ENCODE measurements at regions not wholly inside any gene's neighbourhood (a gene's known extent, or its start where the extent isn't known, plus 50 kb on each side); places are given as distances from the start of the nearest gene placed in this dataset.

DNA sequence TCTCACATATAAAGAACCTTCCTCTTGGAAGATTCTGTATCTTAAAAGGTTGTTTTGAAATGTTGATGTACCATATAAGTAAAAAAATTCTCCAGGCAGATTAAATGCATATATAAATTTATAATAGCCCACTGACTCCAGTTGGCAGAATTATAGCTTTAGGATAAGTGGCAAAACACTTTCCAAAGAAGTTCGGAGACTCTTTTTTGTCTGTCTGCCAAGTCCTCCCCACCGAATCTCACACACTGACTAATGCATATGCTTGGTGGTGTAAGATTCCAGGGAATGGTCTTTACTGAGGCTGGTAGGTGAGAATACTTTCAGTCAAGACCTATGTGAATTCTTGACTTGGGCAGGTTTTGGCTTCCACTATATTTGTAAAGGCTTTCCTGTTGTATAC, 724.3 kb upstream of the CXADR start:
- TF ChIP-seq, protein P1, sequence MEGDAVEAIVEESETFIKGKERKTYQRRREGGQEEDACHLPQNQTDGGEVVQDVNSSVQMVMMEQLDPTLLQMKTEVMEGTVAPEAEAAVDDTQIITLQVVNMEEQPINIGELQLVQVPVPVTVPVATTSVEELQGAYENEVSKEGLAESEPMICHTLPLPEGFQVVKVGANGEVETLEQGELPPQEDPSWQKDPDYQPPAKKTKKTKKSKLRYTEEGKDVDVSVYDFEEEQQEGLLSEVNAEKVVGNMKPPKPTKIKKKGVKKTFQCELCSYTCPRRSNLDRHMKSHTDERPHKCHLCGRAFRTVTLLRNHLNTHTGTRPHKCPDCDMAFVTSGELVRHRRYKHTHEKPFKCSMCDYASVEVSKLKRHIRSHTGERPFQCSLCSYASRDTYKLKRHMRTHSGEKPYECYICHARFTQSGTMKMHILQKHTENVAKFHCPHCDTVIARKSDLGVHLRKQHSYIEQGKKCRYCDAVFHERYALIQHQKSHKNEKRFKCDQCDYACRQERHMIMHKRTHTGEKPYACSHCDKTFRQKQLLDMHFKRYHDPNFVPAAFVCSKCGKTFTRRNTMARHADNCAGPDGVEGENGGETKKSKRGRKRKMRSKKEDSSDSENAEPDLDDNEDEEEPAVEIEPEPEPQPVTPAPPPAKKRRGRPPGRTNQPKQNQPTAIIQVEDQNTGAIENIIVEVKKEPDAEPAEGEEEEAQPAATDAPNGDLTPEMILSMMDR (IDR thresholded peaks at IDR 0.05), result no peak
- TF ChIP-seq EP300 (IDR thresholded peaks at IDR 0.05), result no peak
- TF ChIP-seq POLR2A (IDR thresholded peaks at IDR 0.05), result no peak
